HUES64 (cell line): ENCODE measurements at regions not wholly inside any gene's neighbourhood (a gene's known extent, or its start where the extent isn't known, plus 50 kb on each side); places are given as distances from the start of the nearest gene placed in this dataset.

ENCODE experiments used
- H3K27ac ChIP-seq: 2 replicates; pipeline ENCODE4 v1.7.0; 2013; ENCODE audit warnings: low read depth, low read length, inconsistent platforms
- H3K27me3 ChIP-seq: 2 replicates; pipeline ENCODE4 v1.6.1; 2013; ENCODE audit warnings: mild to moderate bottlenecking, low read length; ENCODE audit not compliant: insufficient read depth
- H3K36me3 ChIP-seq: 2 replicates; pipeline ENCODE4 v1.6.1; 2013; ENCODE audit warnings: mild to moderate bottlenecking, low read length; ENCODE audit not compliant: insufficient read depth
- H3K4me1 ChIP-seq: 2 replicates; pipeline ENCODE4 v1.6.1; 2013; ENCODE audit warnings: mild to moderate bottlenecking, low read length, moderate library complexity; ENCODE audit not compliant: insufficient read depth
- H3K4me3 ChIP-seq: 2 replicates; pipeline ENCODE4 v1.5.1; 2013; ENCODE audit warnings: mild to moderate bottlenecking, low read length, moderate library complexity
- H3K9ac ChIP-seq: 2 replicates; pipeline ENCODE4 v1.6.1; 2013; ENCODE audit warnings: mild to moderate bottlenecking, low read depth, low read length
- H3K9me3 ChIP-seq: 2 replicates; pipeline ENCODE4 v1.6.1; 2013; ENCODE audit warnings: low read depth, low read length; ENCODE audit not compliant: insufficient read depth
- WGBS: fragments of 150-250, 120-280 bp; methylation state at CpG from one replicate; pipeline ENCODE4 v1.1.7; 2013; ENCODE audit warnings: missing lambda C conversion rate; 5-methylcytosine and 5-hydroxymethylcytosine counted together

- Histone ChIP-seq H3K36me3 (no peaks in the 10 kb centered on the region), H3K4me3 (no peak overlapping the region), H3K9ac (no peak overlapping the region), H3K27me3 (no peaks in the 10 kb centered on the region), H3K9me3 (no peaks in the 10 kb centered on the region), H3K27ac (no peak overlapping the region), H3K4me1 (no peaks in the 10 kb centered on the region)
- 81% methylated on average over 2 of the region's 2 CpGs for WGBS
These were observed 477.8 kb downstream of the HACE1 start for GRCh38 chr6:104381907-104382306.

- H3K9ac ChIP-seq = no peak overlapping the region
- no peak overlapping the region for H3K27ac ChIP-seq
- H3K9me3 ChIP-seq = no peaks in the 10 kb centered on the region
- no peak overlapping the region for H3K4me3 ChIP-seq
- 90% methylated on average over 5 of the region's 5 CpGs for WGBS
- no peaks in the 10 kb centered on the region for H3K36me3 ChIP-seq
- no peaks in the 10 kb centered on the region for H3K27me3 ChIP-seq
- no peaks in the 10 kb centered on the region for H3K4me1 ChIP-seq
These were observed 494.1 kb downstream of the HACE1 start for GRCh38 chr6:104365451-104366234.

GRCh38 chr6:104357928-104358327, 501.8 kb downstream of the HACE1 start:
- WGBS = no CpG with 5 or more reads among the region's 3 CpGs
- Histone ChIP-seq H3K4me1 (no peaks in the 10 kb centered on the region), H3K9me3 (peaks cover 14% of the 10 kb centered on the region; the same call in 1 of the 2 replicates), H3K36me3 (no peaks in the 10 kb centered on the region), H3K9ac (no peak overlapping the region), H3K4me3 (no peak overlapping the region), H3K27me3 (no peaks in the 10 kb centered on the region), H3K27ac (no peak overlapping the region)

- Histone ChIP-seq H3K9ac (no peak overlapping the region), H3K4me1 (no peaks in the 10 kb centered on the region), H3K27me3 (no peaks in the 10 kb centered on the region), H3K27ac (no peak overlapping the region), H3K36me3 (no peaks in the 10 kb centered on the region), H3K4me3 (no peak overlapping the region), H3K9me3 (peaks cover 14% of the 10 kb centered on the region; the same call in 1 of the 2 replicates)
- WGBS = 92% methylated on average over 5 of the region's 5 CpGs
These were observed 503.5 kb downstream of the HACE1 start for GRCh38 chr6:104356197-104356596.

GRCh38 chr6:104349191-104349590, 510.5 kb downstream of the HACE1 start:
- no peaks in the 10 kb centered on the region for H3K36me3 ChIP-seq
- H3K9ac ChIP-seq = no peak overlapping the region
- H3K27me3 ChIP-seq = no peaks in the 10 kb centered on the region
- peaks cover 10% of the 10 kb centered on the region for H3K9me3 ChIP-seq
- H3K4me1 ChIP-seq = no peaks in the 10 kb centered on the region
- H3K27ac ChIP-seq = no peak overlapping the region
- 97% methylated on average over 4 of the region's 4 CpGs for WGBS
- no peak overlapping the region for H3K4me3 ChIP-seq

GRCh38 chr6:104344223-104344622, 515.5 kb downstream of the HACE1 start:
- 96% methylated on average over 1 of the region's 2 CpGs for WGBS
- H3K4me3 ChIP-seq = no peak overlapping the region
- peaks cover 15% of the 10 kb centered on the region for H3K9me3 ChIP-seq
- H3K27me3 ChIP-seq = no peaks in the 10 kb centered on the region
- no peak overlapping the region for H3K9ac ChIP-seq
- H3K27ac ChIP-seq = no peak overlapping the region
- H3K36me3 ChIP-seq = no peaks in the 10 kb centered on the region
- no peaks in the 10 kb centered on the region for H3K4me1 ChIP-seq

GRCh38 chr6:104332364-104332763, 527.4 kb downstream of the HACE1 start:
- H3K27ac ChIP-seq = no peak overlapping the region
- no peaks in the 10 kb centered on the region for H3K36me3 ChIP-seq
- no peak overlapping the region for H3K9ac ChIP-seq
- H3K4me3 ChIP-seq = no peak overlapping the region
- 100% methylated on average over 2 of the region's 4 CpGs for WGBS
- no peaks in the 10 kb centered on the region for H3K4me1 ChIP-seq
- no peaks in the 10 kb centered on the region for H3K27me3 ChIP-seq
- no peaks in the 10 kb centered on the region for H3K9me3 ChIP-seq

- Histone ChIP-seq H3K27me3 (no peaks in the 10 kb centered on the region), H3K4me3 (no peak overlapping the region), H3K27ac (no peak overlapping the region), H3K4me1 (peaks cover 6% of the 10 kb centered on the region; the same call in 1 of the 2 replicates), H3K36me3 (no peaks in the 10 kb centered on the region), H3K9me3 (no peaks in the 10 kb centered on the region), H3K9ac (no peak overlapping the region)
- WGBS = 81% methylated on average over 7 of the region's 7 CpGs
These were observed 533.3 kb downstream of the HACE1 start for GRCh38 chr6:104326173-104327001.

GRCh38 chr6:104325341-104326172, 534.2 kb downstream of the HACE1 start:
- Histone ChIP-seq H3K27me3 (no peaks in the 10 kb centered on the region), H3K4me1 (peaks cover 6% of the 10 kb centered on the region; the same call in 1 of the 2 replicates), H3K27ac (no peak overlapping the region), H3K36me3 (no peaks in the 10 kb centered on the region), H3K9ac (no peak overlapping the region), H3K4me3 (no peak overlapping the region), H3K9me3 (no peaks in the 10 kb centered on the region)
- WGBS = 46% methylated on average over 8 of the region's 9 CpGs

- Histone ChIP-seq H3K27me3 (no peaks in the 10 kb centered on the region), H3K4me1 (peaks cover 6% of the 10 kb centered on the region; the same call in 1 of the 2 replicates), H3K27ac (no peak overlapping the region), H3K36me3 (no peaks in the 10 kb centered on the region), H3K9me3 (no peaks in the 10 kb centered on the region), H3K9ac (no peak overlapping the region), H3K4me3 (no peak overlapping the region)
- 100% methylated on average over 1 of the region's 1 CpG for WGBS
These were observed 535.4 kb downstream of the HACE1 start for GRCh38 chr6:104324301-104324700.
